ENCODE measurements at regions not wholly inside any gene's neighbourhood (a gene's known extent, or its start where the extent isn't known, plus 50 kb on each side); places are given as distances from the start of the nearest gene placed in this dataset.

GRCh38 chr2:223692191-223692947 lies 90.2 kb upstream of the SCG2 start:
- no peaks in the 10 kb centered on the region for H3K27me3 ChIP-seq (replicated peaks in 1 of 2; ENCODE audit: control insufficient read depth in 2 of 2, insufficient read depth in 2 of 2, low read length in 1 of 2)
- in situ Hi-C loops (cut with MboI), result no loop called here
- H3K9ac ChIP-seq (ENCODE audit: control insufficient read depth, insufficient read depth, low read length), result no peak overlapping the region
- ATAC-seq (0 out of 3 replicates have a peak, but pooled peaks have one; percentile 23), DNase-seq (ENCODE audit: low read depth, low spot score) (no peak), FAIRE-seq (no peak)
- H3K4me3 ChIP-seq, result no peak overlapping the region
- H3K4me2 ChIP-seq (ENCODE audit: control insufficient read depth, insufficient read depth), result no peak overlapping the region
- no peak overlapping the region for H2AFZ ChIP-seq (ENCODE audit: control insufficient read depth, low read depth, low read length)
- ChIA-PET POLR2A (no interaction called here), SMC1A (ENCODE audit: uncharacterized antibody, unreplicated experiment) (no interaction called here), CTCF (interaction anchor here (1.1 kb wide), 1 partner anchor 106 kb away, joined by 4 read pairs; no protein-coding TSS in a partner anchor), RAD21 (ENCODE audit: unreplicated experiment) (interaction anchor here (0.8 kb wide), 1 partner anchor 69 kb away, joined by 3 read pairs; no protein-coding TSS in a partner anchor)
- intact Hi-C loops (cut with micrococcal nuclease; ENCODE audit: unreplicated experiment), result no loop called here
- WGBS (ENCODE audit: insufficient coverage, insufficient replicate concordance, low lambda C conversion rate, missing lambda C conversion rate), result 49% methylated on average over 13 of the region's 13 CpGs
- BruUV-seq (replicated peaks), result no TSS peak
- no peak overlapping the region for H3K27ac ChIP-seq (ENCODE audit: control insufficient read depth, insufficient read depth)
- H3K79me2 ChIP-seq (ENCODE audit: control insufficient read depth, insufficient read depth, low read length), result no peaks in the 10 kb centered on the region
- H4K20me1 ChIP-seq (ENCODE audit: control insufficient read depth, insufficient read depth), result no peaks in the 10 kb centered on the region
- no peaks in the 10 kb centered on the region for H3K36me3 ChIP-seq (ENCODE audit: control insufficient read depth in 2 of 2, insufficient read depth in 2 of 2, low read length in 1 of 2)
- no peaks in the 10 kb centered on the region for H3K9me3 ChIP-seq (replicated peaks; ENCODE audit: control insufficient read depth, insufficient read depth, low read length)
- no peaks in the 10 kb centered on the region for H3K4me1 ChIP-seq (ENCODE audit: control insufficient read depth, insufficient read depth, low read length)
- TF ChIP-seq CTCF (IDR thresholded peaks at IDR 0.05 in 2 of 3, conservative IDR thresholded peaks at IDR 0.05 in 1 of 3; ENCODE audit: control insufficient read depth in 2 of 3, extremely low read depth in 1 of 3, insufficient read depth in 1 of 3, low read depth in 3 of 3, low read length in 3 of 3), result peak; percentile 25 to 38 (median 28); a peak in 4 of 6 replicates
- no peak for TF ChIP-seq RUNX3 (IDR thresholded peaks at IDR 0.05; ENCODE audit: low read length)
- no peak for TF ChIP-seq FOXM1 (IDR thresholded peaks at IDR 0.05; ENCODE audit: low read depth, low read length)
- TF ChIP-seq JUND (IDR thresholded peaks at IDR 0.05; ENCODE audit: low read depth, low read length), result no peak
- TF ChIP-seq, protein P1, sequence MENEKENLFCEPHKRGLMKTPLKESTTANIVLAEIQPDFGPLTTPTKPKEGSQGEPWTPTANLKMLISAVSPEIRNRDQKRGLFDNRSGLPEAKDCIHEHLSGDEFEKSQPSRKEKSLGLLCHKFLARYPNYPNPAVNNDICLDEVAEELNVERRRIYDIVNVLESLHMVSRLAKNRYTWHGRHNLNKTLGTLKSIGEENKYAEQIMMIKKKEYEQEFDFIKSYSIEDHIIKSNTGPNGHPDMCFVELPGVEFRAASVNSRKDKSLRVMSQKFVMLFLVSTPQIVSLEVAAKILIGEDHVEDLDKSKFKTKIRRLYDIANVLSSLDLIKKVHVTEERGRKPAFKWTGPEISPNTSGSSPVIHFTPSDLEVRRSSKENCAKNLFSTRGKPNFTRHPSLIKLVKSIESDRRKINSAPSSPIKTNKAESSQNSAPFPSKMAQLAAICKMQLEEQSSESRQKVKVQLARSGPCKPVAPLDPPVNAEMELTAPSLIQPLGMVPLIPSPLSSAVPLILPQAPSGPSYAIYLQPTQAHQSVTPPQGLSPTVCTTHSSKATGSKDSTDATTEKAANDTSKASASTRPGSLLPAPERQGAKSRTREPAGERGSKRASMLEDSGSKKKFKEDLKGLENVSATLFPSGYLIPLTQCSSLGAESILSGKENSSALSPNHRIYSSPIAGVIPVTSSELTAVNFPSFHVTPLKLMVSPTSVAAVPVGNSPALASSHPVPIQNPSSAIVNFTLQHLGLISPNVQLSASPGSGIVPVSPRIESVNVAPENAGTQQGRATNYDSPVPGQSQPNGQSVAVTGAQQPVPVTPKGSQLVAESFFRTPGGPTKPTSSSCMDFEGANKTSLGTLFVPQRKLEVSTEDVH (IDR thresholded peaks at IDR 0.05; ENCODE audit: low read depth, partially characterized antibody), result no peak
- TF ChIP-seq STAT3 (IDR thresholded peaks at IDR 0.05; ENCODE audit: low read depth, low read length), result no peak
- peak; percentile 37 for TF ChIP-seq RAD21 (IDR thresholded peaks at IDR 0.05; ENCODE audit: insufficient read depth, low read depth, low read length)
- TF ChIP-seq SMC3 (IDR thresholded peaks at IDR 0.05; ENCODE audit: borderline replicate concordance, low read length), result peak; percentile 30; the same call in 1 of the 2 replicates
- TF ChIP-seq PML (IDR thresholded peaks at IDR 0.05; ENCODE audit: low read length), result no peak
- TF ChIP-seq ZNF384 (IDR thresholded peaks at IDR 0.05; ENCODE audit: borderline replicate concordance, low read depth, low read length), result no peak
- no peak for TF ChIP-seq CHD2 (IDR thresholded peaks at IDR 0.05; ENCODE audit: borderline replicate concordance, low read depth, low read length)
- no peak for TF ChIP-seq ATF3 (IDR thresholded peaks at IDR 0.05; ENCODE audit: borderline replicate concordance, extremely low read depth, low read depth, low read length)
- no peak for TF ChIP-seq NRF1 (conservative IDR thresholded peaks at IDR 0.05; ENCODE audit: low read depth, low read length)
- no peak for TF ChIP-seq TCF7 (IDR thresholded peaks at IDR 0.05; ENCODE audit: borderline replicate concordance)
- TF ChIP-seq NFYB (IDR thresholded peaks at IDR 0.05; ENCODE audit: insufficient read depth, low read depth, low read length), result no peak
- no peak for TF ChIP-seq POLR2AphosphoS2 (IDR thresholded peaks at IDR 0.05; ENCODE audit: low read depth, low read length)
- TF ChIP-seq NFYA (IDR thresholded peaks at IDR 0.05; ENCODE audit: borderline replicate concordance, low read depth, low read length), result no peak
- no peak for TF ChIP-seq TAF1 (IDR thresholded peaks at IDR 0.05; ENCODE audit: borderline replicate concordance, low read depth, low read length)
- no peak for TF ChIP-seq POLR2AphosphoS5 (IDR thresholded peaks at IDR 0.05; ENCODE audit: low read length)
- TF ChIP-seq SP1 (IDR thresholded peaks at IDR 0.05; ENCODE audit: low read depth, low read length), result no peak
